MCF 10A (cell line): ENCODE measurements at regions not wholly inside any gene's neighbourhood (a gene's known extent, or its start where the extent isn't known, plus 50 kb on each side); places are given as distances from the start of the nearest gene placed in this dataset.

Experiments
- BruUV-seq: library from RNA; stranded (reverse); fragments of 400-500 nt; replicated peaks from 2 replicates; lab custom pipeline; 2021; lab: Mats Ljungman, UMichigan
- CTCF ChIA-PET: fragments of 300-600 bp; sonication (Branson Sonifier 250); formaldehyde crosslinking; extraction: SDS; loops from one replicate; lab custom pipeline; 2021; ENCODE audit warnings: antibody characterized with exemption, inconsistent platforms; lab: Yijun Ruan, JAX
- POLR2A ChIA-PET: fragments of 300-600, 350-650 bp; sonication (Branson Sonifier 250); formaldehyde crosslinking; extraction: SDS; loops from one replicate; lab custom pipeline; 2020; ENCODE audit warnings: antibody characterized with exemption, inconsistent platforms; lab: Yijun Ruan, JAX
- DNase-seq: peaks from one replicate; pipeline ENCODE4 v3.0.0-alpha.2; 2018; ENCODE audit not compliant: unreplicated experiment
- H3K27ac Mint-ChIP-seq: one replicate; pipeline ENCODE4 v1.8.0; 2022; ENCODE audit warnings: mild to moderate bottlenecking, low read depth, mixed read lengths; ENCODE audit not compliant: unreplicated experiment
- H3K27me3 Mint-ChIP-seq: one replicate; pipeline ENCODE4 v1.8.0; 2022; ENCODE audit warnings: mixed read lengths; ENCODE audit not compliant: insufficient read depth, unreplicated experiment
- H3K36me3 Mint-ChIP-seq: one replicate; pipeline ENCODE4 v1.8.0; 2022; ENCODE audit warnings: mild to moderate bottlenecking, moderate library complexity, mixed read lengths; ENCODE audit not compliant: insufficient read depth, unreplicated experiment
- H3K4me1 Mint-ChIP-seq: one replicate; pipeline ENCODE4 v1.8.0; 2022; ENCODE audit warnings: mixed read lengths; ENCODE audit not compliant: insufficient read depth, unreplicated experiment
- H3K4me3 Mint-ChIP-seq: one replicate; pipeline ENCODE4 v1.8.0; 2022; ENCODE audit warnings: mild to moderate bottlenecking, moderate library complexity, mixed read lengths; ENCODE audit not compliant: unreplicated experiment
- H3K9me3 Mint-ChIP-seq: one replicate; pipeline ENCODE4 v1.8.0; 2022; ENCODE audit warnings: mixed read lengths; ENCODE audit not compliant: unreplicated experiment
- CTCF ChIP-seq: fragments of 200-600 bp; IDR thresholded peaks from one replicate; pipeline ENCODE4 v1.8.0; 2022; ENCODE audit warnings: antibody characterized with exemption, mild to moderate bottlenecking; ENCODE audit not compliant: unreplicated experiment
- intact Hi-C: fragments of 100-400 bp; cut with micrococcal nuclease; formaldehyde crosslinking; loops from 2 replicates; pipeline ENCODE4 v1.14.1; 2022

GRCh38 chr15:59847968-59848367 is 156.1 kb upstream of the FOXB1 start:
- no TSS peak for BruUV-seq
- H3K27me3 Mint-ChIP-seq = peaks cover 8% of the 10 kb centered on the region
- H3K4me3 Mint-ChIP-seq = no peak overlapping the region
- no peak for TF ChIP-seq CTCF
- no peak overlapping the region for H3K27ac Mint-ChIP-seq
- CTCF ChIA-PET = interaction anchor here (0.6 to 1.6 kb wide), 2 partner anchors 9 to 88 kb away, joined by 5 read pairs; no protein-coding TSS in a partner anchor
- no peaks in the 10 kb centered on the region for H3K36me3 Mint-ChIP-seq
- DNase-seq = no peak
- POLR2A ChIA-PET = no interaction called here
- no peaks in the 10 kb centered on the region for H3K4me1 Mint-ChIP-seq
- no peaks in the 10 kb centered on the region for H3K9me3 Mint-ChIP-seq
- intact Hi-C loops = no loop called here

GRCh38 chr15:59845942-59846499 is 156.9 kb upstream of the BNIP2 start:
- ChIA-PET CTCF (interaction anchor here (0.5 kb wide), 1 partner anchor 10 kb away, joined by 3 read pairs; no protein-coding TSS in a partner anchor), POLR2A (interaction anchor here (1.3 kb wide), 1 partner anchor 18 kb away, joined by 3 read pairs; no protein-coding TSS in a partner anchor)
- Mint-ChIP-seq H3K27ac (no peak overlapping the region), H3K4me3 (no peak overlapping the region), H3K27me3 (peaks cover 8% of the 10 kb centered on the region), H3K9me3 (no peaks in the 10 kb centered on the region), H3K4me1 (no peaks in the 10 kb centered on the region), H3K36me3 (no peaks in the 10 kb centered on the region)
- intact Hi-C loops = no loop called here
- DNase-seq = no peak
- no TSS peak for BruUV-seq
- TF ChIP-seq CTCF = no peak

- no peaks in the 10 kb centered on the region for H3K4me1 Mint-ChIP-seq
- POLR2A ChIA-PET = no interaction called here
- no peaks in the 10 kb centered on the region for H3K27me3 Mint-ChIP-seq
- DNase-seq = no peak
- CTCF ChIA-PET = interaction anchor here (0.6 kb wide), 1 partner anchor 11 kb away, joined by 4 read pairs; no protein-coding TSS in a partner anchor
- no TSS peak for BruUV-seq
- TF ChIP-seq CTCF = no peak
- no peaks in the 10 kb centered on the region for H3K36me3 Mint-ChIP-seq
- H3K27ac Mint-ChIP-seq = no peak overlapping the region
- no peaks in the 10 kb centered on the region for H3K9me3 Mint-ChIP-seq
- intact Hi-C loops = no loop called here
- no peak overlapping the region for H3K4me3 Mint-ChIP-seq
Measured at GRCh38 chr15:59843609-59844008, 154.5 kb upstream of the BNIP2 start.

- intact Hi-C loops = no loop called here
- BruUV-seq = no TSS peak
- H3K4me1 Mint-ChIP-seq = no peaks in the 10 kb centered on the region
- POLR2A ChIA-PET = no interaction called here
- DNase-seq = no peak
- no peaks in the 10 kb centered on the region for H3K36me3 Mint-ChIP-seq
- TF ChIP-seq CTCF = no peak
- H3K4me3 Mint-ChIP-seq = no peak overlapping the region
- CTCF ChIA-PET = interaction anchor here (0.5 to 1.2 kb wide), 6 partner anchors 37 to 486 kb away, joined by 3 to 4 read pairs (median 3); no protein-coding TSS in a partner anchor
- no peaks in the 10 kb centered on the region for H3K27me3 Mint-ChIP-seq
- H3K9me3 Mint-ChIP-seq = no peaks in the 10 kb centered on the region
- no peak overlapping the region for H3K27ac Mint-ChIP-seq
Measured at GRCh38 chr15:59841036-59841435, 151.9 kb upstream of the BNIP2 start.
